Stimulated activated CD8-positive, alpha-beta memory T cell treated with anti-CD3 and anti-CD28 coated beads, Interleukin-12 subunit alpha, Interleukin-12 subunit beta, amount 100 ng/mL, for 24 hours (primary cell): ENCODE measurements at regions not wholly inside any gene's neighbourhood (a gene's known extent, or its start where the extent isn't known, plus 50 kb on each side); places are given as distances from the start of the nearest gene placed in this dataset.

Experiments used
- DNase-seq: peaks from one replicate; pipeline ENCODE4 v3.0.0-alpha.2; 2020; ENCODE audit errors: extremely low read depth

GRCh38 chr9:91023741-91024140, 222.1 kb downstream of the SYK start:
- DNase-seq, result no peak

- no peak for DNase-seq
Measured at GRCh38 chr9:91024841-91025240, 223.2 kb downstream of the SYK start.

- no peak for DNase-seq
Measured at GRCh38 chr9:91025856-91026255, 224.2 kb downstream of the SYK start.

GRCh38 chr9:91026266-91026665, 224.6 kb downstream of the SYK start:
- no peak for DNase-seq

GRCh38 chr9:91027005-91027404, 225.4 kb downstream of the SYK start:
- no peak for DNase-seq

GRCh38 chr9:91028166-91028827, 226.7 kb downstream of the SYK start:
- no peak for DNase-seq

- no peak for DNase-seq
Measured at GRCh38 chr9:91029650-91030361, 228.2 kb downstream of the SYK start.

- no peak for DNase-seq
Measured at GRCh38 chr9:91032121-91032531, 230.5 kb downstream of the SYK start.

- no peak for DNase-seq
Measured at GRCh38 chr9:91033270-91033669, 231.7 kb downstream of the SYK start.

GRCh38 chr9:91033797-91034196, 232.2 kb downstream of the SYK start:
- peak; percentile 45 for DNase-seq

GRCh38 chr9:91034521-91034920, 232.9 kb downstream of the SYK start:
- DNase-seq, result no peak

- no peak for DNase-seq
Measured at GRCh38 chr9:91034976-91035824, 233.6 kb downstream of the SYK start.

GRCh38 chr9:91035825-91036208, 234.2 kb downstream of the SYK start:
- DNase-seq, result no peak

GRCh38 chr9:91036356-91036755, 234.7 kb downstream of the SYK start:
- no peak for DNase-seq

- DNase-seq, result peak; percentile 37
Measured at GRCh38 chr9:91036826-91037510, 235.3 kb downstream of the SYK start.

GRCh38 chr9:91037511-91038482, 236.2 kb downstream of the SYK start:
- DNase-seq, result no peak

- DNase-seq, result no peak
Measured at GRCh38 chr9:91038483-91039124, 237.0 kb downstream of the SYK start.

GRCh38 chr9:91039125-91039834, 237.7 kb downstream of the SYK start:
- DNase-seq, result no peak

- no peak for DNase-seq
Measured at GRCh38 chr9:91039835-91040140, 238.2 kb downstream of the SYK start.
